ENCODE measurements at regions not wholly inside any gene's neighbourhood (a gene's known extent, or its start where the extent isn't known, plus 50 kb on each side); places are given as distances from the start of the nearest gene placed in this dataset.

DNA sequence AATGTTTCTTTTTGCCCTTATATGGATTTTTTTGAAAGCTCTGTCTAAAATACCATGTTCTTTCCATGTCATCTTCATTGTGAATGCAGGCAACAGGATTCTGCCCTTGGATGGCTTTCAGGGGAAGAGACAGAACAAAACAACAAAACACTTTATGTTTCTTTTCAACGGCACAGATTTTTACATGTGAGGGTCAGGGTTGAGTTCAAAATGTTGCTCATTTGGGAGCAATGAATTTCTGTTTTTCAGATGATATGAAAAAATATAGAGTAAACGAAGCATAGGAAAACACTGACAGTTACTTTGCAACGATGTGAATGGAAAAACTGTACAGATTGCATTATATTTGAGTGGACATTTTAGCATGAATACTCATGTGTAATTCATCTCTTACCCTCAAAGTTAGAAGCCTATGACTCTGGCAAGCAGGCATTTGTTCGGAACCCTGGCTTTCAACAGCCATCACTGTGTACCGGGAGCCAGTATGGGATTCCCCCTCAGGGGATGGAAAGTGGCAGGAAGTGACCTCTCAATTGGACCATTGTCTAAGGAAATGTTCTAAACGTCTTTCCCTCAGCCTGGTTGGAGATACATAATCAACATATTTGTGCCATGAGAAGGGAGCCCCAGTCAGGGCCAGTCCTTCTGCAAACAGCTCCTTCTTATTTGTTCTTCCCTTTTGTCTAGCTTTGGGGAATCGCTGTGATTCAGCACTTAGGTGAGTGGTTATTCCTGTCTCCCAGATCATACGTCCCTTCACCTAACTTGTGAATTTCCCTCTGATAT lies 153.9 kb upstream of the MEF2C start:
- no peak for DNase-seq (ENCODE audit: low read depth in 1 of 2, low spot score in 1 of 2)
- H3K27me3 ChIP-seq (ENCODE audit: insufficient read depth, poor library complexity, severe bottlenecking): no peaks in the 10 kb centered on the region
- H3K4me3 ChIP-seq (replicated peaks; ENCODE audit: insufficient read depth, low read length): no peak overlapping the region
- H3K27ac ChIP-seq (replicated peaks): no peak overlapping the region
- TF ChIP-seq GABPA (IDR thresholded peaks at IDR 0.05; ENCODE audit: low read depth) (no peak), SPI1 (IDR thresholded peaks at IDR 0.05; ENCODE audit: borderline replicate concordance, low read depth) (no peak), POLR2AphosphoS5 (IDR thresholded peaks at IDR 0.05; ENCODE audit: low read depth) (no peak)
- TF ChIP-seq, protein P1, sequence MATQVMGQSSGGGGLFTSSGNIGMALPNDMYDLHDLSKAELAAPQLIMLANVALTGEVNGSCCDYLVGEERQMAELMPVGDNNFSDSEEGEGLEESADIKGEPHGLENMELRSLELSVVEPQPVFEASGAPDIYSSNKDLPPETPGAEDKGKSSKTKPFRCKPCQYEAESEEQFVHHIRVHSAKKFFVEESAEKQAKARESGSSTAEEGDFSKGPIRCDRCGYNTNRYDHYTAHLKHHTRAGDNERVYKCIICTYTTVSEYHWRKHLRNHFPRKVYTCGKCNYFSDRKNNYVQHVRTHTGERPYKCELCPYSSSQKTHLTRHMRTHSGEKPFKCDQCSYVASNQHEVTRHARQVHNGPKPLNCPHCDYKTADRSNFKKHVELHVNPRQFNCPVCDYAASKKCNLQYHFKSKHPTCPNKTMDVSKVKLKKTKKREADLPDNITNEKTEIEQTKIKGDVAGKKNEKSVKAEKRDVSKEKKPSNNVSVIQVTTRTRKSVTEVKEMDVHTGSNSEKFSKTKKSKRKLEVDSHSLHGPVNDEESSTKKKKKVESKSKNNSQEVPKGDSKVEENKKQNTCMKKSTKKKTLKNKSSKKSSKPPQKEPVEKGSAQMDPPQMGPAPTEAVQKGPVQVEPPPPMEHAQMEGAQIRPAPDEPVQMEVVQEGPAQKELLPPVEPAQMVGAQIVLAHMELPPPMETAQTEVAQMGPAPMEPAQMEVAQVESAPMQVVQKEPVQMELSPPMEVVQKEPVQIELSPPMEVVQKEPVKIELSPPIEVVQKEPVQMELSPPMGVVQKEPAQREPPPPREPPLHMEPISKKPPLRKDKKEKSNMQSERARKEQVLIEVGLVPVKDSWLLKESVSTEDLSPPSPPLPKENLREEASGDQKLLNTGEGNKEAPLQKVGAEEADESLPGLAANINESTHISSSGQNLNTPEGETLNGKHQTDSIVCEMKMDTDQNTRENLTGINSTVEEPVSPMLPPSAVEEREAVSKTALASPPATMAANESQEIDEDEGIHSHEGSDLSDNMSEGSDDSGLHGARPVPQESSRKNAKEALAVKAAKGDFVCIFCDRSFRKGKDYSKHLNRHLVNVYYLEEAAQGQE (IDR thresholded peaks at IDR 0.05; ENCODE audit: insufficient replicate concordance, low read depth): no peak
- TF ChIP-seq, protein P2, sequence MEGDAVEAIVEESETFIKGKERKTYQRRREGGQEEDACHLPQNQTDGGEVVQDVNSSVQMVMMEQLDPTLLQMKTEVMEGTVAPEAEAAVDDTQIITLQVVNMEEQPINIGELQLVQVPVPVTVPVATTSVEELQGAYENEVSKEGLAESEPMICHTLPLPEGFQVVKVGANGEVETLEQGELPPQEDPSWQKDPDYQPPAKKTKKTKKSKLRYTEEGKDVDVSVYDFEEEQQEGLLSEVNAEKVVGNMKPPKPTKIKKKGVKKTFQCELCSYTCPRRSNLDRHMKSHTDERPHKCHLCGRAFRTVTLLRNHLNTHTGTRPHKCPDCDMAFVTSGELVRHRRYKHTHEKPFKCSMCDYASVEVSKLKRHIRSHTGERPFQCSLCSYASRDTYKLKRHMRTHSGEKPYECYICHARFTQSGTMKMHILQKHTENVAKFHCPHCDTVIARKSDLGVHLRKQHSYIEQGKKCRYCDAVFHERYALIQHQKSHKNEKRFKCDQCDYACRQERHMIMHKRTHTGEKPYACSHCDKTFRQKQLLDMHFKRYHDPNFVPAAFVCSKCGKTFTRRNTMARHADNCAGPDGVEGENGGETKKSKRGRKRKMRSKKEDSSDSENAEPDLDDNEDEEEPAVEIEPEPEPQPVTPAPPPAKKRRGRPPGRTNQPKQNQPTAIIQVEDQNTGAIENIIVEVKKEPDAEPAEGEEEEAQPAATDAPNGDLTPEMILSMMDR (IDR thresholded peaks at IDR 0.05; ENCODE audit: insufficient read depth, low read length): no peak

- Histone ChIP-seq H3K4me3 (replicated peaks; ENCODE audit: insufficient read depth, low read length) (no peak overlapping the region), H3K27me3 (ENCODE audit: insufficient read depth, poor library complexity, severe bottlenecking) (no peaks in the 10 kb centered on the region), H3K27ac (replicated peaks) (no peak overlapping the region)
- no peak for DNase-seq (ENCODE audit: low read depth in 1 of 2, low spot score in 1 of 2)
- TF ChIP-seq, protein P1 (IDR thresholded peaks at IDR 0.05; ENCODE audit: insufficient replicate concordance, low read depth): no peak
- no peak for TF ChIP-seq GABPA (IDR thresholded peaks at IDR 0.05; ENCODE audit: low read depth)
- no peak for TF ChIP-seq POLR2AphosphoS5 (IDR thresholded peaks at IDR 0.05; ENCODE audit: low read depth)
- TF ChIP-seq, protein P2 (IDR thresholded peaks at IDR 0.05; ENCODE audit: insufficient read depth, low read length): no peak
Observed at GRCh38 chr5:89036166-89036565, 153.2 kb upstream of the MEF2C start.

GRCh38 chr5:89034588-89034987 lies 151.6 kb upstream of the MEF2C start:
- Histone ChIP-seq H3K4me3 (replicated peaks; ENCODE audit: insufficient read depth, low read length) (no peak overlapping the region), H3K27ac (replicated peaks) (no peak overlapping the region), H3K27me3 (ENCODE audit: insufficient read depth, poor library complexity, severe bottlenecking) (no peaks in the 10 kb centered on the region)
- TF ChIP-seq GABPA (IDR thresholded peaks at IDR 0.05; ENCODE audit: low read depth): no peak
- TF ChIP-seq SPI1 (IDR thresholded peaks at IDR 0.05; ENCODE audit: borderline replicate concordance, low read depth): no peak
- TF ChIP-seq, protein P1 (IDR thresholded peaks at IDR 0.05; ENCODE audit: insufficient replicate concordance, low read depth): no peak
- TF ChIP-seq, protein P2 (IDR thresholded peaks at IDR 0.05; ENCODE audit: insufficient read depth, low read length): no peak
- no peak for TF ChIP-seq POLR2AphosphoS5 (IDR thresholded peaks at IDR 0.05; ENCODE audit: low read depth)
- DNase-seq (ENCODE audit: low read depth in 1 of 2, low spot score in 1 of 2): no peak
